K562 (cell line): ENCODE measurements at regions not wholly inside any gene's neighbourhood (a gene's known extent, or its start where the extent isn't known, plus 50 kb on each side); places are given as distances from the start of the nearest gene placed in this dataset.

Source experiments
- ATAC-seq: fragments of 200-7000 bp; cut with Tn5 transposase; 3 replicates; pipeline ENCODE4 v1.9.1; 2020; ENCODE audit warnings: moderate library complexity
- BruUV-seq: library from RNA; stranded (reverse); fragments of 400-500 nt; replicated peaks from 2 replicates; lab custom pipeline; 2021; lab: Mats Ljungman, UMichigan
- CTCF ChIA-PET: fragments of 300-600 bp; formaldehyde crosslinking; extraction: SDS; loops from one replicate; lab custom pipeline; 2021; ENCODE audit warnings: low intra/inter-chr PET ratio; lab: Yijun Ruan, JAX
- POLR2A ChIA-PET: fragments of 300-600, 350-650 bp; sonication (Branson Sonifier 250); formaldehyde crosslinking; extraction: SDS; loops from one replicate; lab custom pipeline; 2021; ENCODE audit warnings: antibody characterized with exemption, inconsistent platforms; lab: Yijun Ruan, JAX
- DNase-seq, 4 experiments: peaks; one replicate each; pipeline versions ENCODE4 v3.0.0 to v3.0.0-alpha.2; 2011 to 2018; ENCODE audit warnings: low spot score in 3 of 4, mixed read lengths in 3 of 4; ENCODE audit errors: extremely low read depth in 1 of 4
- FAIRE-seq: peaks from 2 replicates; lab custom pipeline; 2011; peaks lifted over from hg19 to GRCh38; lab: Jason Lieb, UNC
- H2AFZ ChIP-seq: 2 replicates; pipeline ENCODE4 v1.6.0; 2011; ENCODE audit warnings: low read depth, low read length, control low read depth, inconsistent platforms
- H3K27ac ChIP-seq: fragments of 200-600 bp; 3 replicates; pipeline ENCODE4 v1.8.0; 2011; ENCODE audit warnings: low read depth, mild to moderate bottlenecking, control low read depth, inconsistent platforms, low read length, moderate library complexity, mixed read lengths; ENCODE audit errors: extremely low read depth
- H3K27me3 ChIP-seq, 2 experiments: fragments of 300-600 bp in 1 of 2; 2 replicates in 1 of 2; 3 replicates in 1 of 2; pipeline versions ENCODE4 v1.6.0 to v1.8.0; 2011; ENCODE audit warnings: inconsistent platforms in 2 of 2, low read length in 2 of 2, mild to moderate bottlenecking in 1 of 2, mixed read lengths in 1 of 2, moderate library complexity in 1 of 2; ENCODE audit not compliant: control insufficient read depth in 2 of 2, insufficient read depth in 2 of 2
- H3K36me3 ChIP-seq: fragments of 300-600 bp; 3 replicates; pipeline ENCODE4 v1.8.0; 2011; ENCODE audit warnings: mild to moderate bottlenecking, low read length, inconsistent platforms; ENCODE audit not compliant: control insufficient read depth, insufficient read depth
- H3K4me1 ChIP-seq, 2 experiments: fragments of 200-600 bp in 1 of 2; replicated peaks in 1 of 2; 2 replicates in 1 of 2; 3 replicates in 1 of 2; pipeline versions ENCODE4 v1.5.1 to v1.8.0; 2011; ENCODE audit warnings: inconsistent platforms in 2 of 2, low read length in 2 of 2, mild to moderate bottlenecking in 1 of 2, mixed read lengths in 1 of 2, moderate library complexity in 1 of 2; ENCODE audit not compliant: control insufficient read depth in 2 of 2, insufficient read depth in 2 of 2
- H3K4me2 ChIP-seq: 2 replicates; pipeline ENCODE4 v1.6.1; 2011; ENCODE audit warnings: low read length, control low read depth, inconsistent platforms, mixed read lengths; ENCODE audit not compliant: insufficient read depth
- H3K4me3 ChIP-seq: fragments of 200-600 bp; sonication (generic), shearing (Covaris generic); 2 replicates; pipeline ENCODE4 v1.5.1; 2016; ENCODE audit warnings: control low read depth, inconsistent platforms
- H3K79me2 ChIP-seq: fragments of 200-600 bp; 3 replicates; pipeline ENCODE4 v1.8.0; 2011; ENCODE audit warnings: low read length, inconsistent platforms; ENCODE audit not compliant: control insufficient read depth, insufficient read depth
- H3K9ac ChIP-seq, 2 experiments: 2 replicates each; pipeline versions ENCODE4 v1.6.0 to v1.6.1; 2011; ENCODE audit warnings: low read depth in 2 of 2, low read length in 2 of 2, control low read depth in 1 of 2, inconsistent platforms in 1 of 2, mild to moderate bottlenecking in 1 of 2, mixed read lengths in 1 of 2; ENCODE audit not compliant: insufficient read depth in 1 of 2
- H3K9me1 ChIP-seq: one replicate; pipeline ENCODE4 v1.6.0; 2011; ENCODE audit warnings: inconsistent platforms, mild to moderate bottlenecking, low read length, moderate library complexity; ENCODE audit not compliant: control insufficient read depth, insufficient read depth
- H3K9me3 ChIP-seq: replicated peaks from 2 replicates; pipeline ENCODE4 v1.5.1; 2011; ENCODE audit warnings: low read depth, low read length, inconsistent platforms; ENCODE audit not compliant: control insufficient read depth, insufficient read depth
- H4K20me1 ChIP-seq: replicated peaks from 2 replicates; pipeline ENCODE4 v1.6.1; 2011; ENCODE audit warnings: low read length, inconsistent platforms, mixed read lengths; ENCODE audit not compliant: control insufficient read depth, insufficient read depth
- AFF4 ChIP-seq: sonication (generic); formaldehyde crosslinking; IDR thresholded peaks from 2 replicates; pipeline ENCODE4 v1.8.0; 2023; ENCODE audit warnings: mild to moderate bottlenecking, missing genetic modification reagents
- ARID2 ChIP-seq: fragments of 450-650 bp; IDR thresholded peaks from 2 replicates; pipeline ENCODE4 v1.6.1; 2017; ENCODE audit warnings: antibody characterized with exemption, mild to moderate bottlenecking
- ATF7 ChIP-seq: fragments of 450-650 bp; IDR thresholded peaks from 2 replicates; pipeline ENCODE4 v1.7.1; 2014; ENCODE audit warnings: mild to moderate bottlenecking, moderate library complexity
- CBX8 ChIP-seq: fragments of 200-600 bp; sonication (generic); IDR thresholded peaks from 2 replicates; pipeline ENCODE4 v1.6.1; 2012; ENCODE audit warnings: borderline replicate concordance, mixed run types, low read depth, mild to moderate bottlenecking, moderate library complexity, mixed read lengths, low read length, control low read depth, inconsistent platforms; ENCODE audit not compliant: poor library complexity, severe bottlenecking; ENCODE audit errors: extremely low read depth
- ELK3 ChIP-seq: fragments of 450-650 bp; formaldehyde crosslinking; IDR thresholded peaks from 2 replicates; pipeline ENCODE4 v1.4.0; 2020; ENCODE audit warnings: mild to moderate bottlenecking
- ETS2 ChIP-seq: IDR thresholded peaks from 2 replicates; pipeline ENCODE4 v1.6.1; 2016; ENCODE audit warnings: borderline replicate concordance, missing genetic modification characterization, mild to moderate bottlenecking, moderate library complexity, missing compliant biosample characterization; ENCODE audit not compliant: poor library complexity, severe bottlenecking
- EZH2 ChIP-seq: IDR thresholded peaks from 2 replicates; pipeline ENCODE4 v1.6.1; 2012; ENCODE audit warnings: low read depth, mild to moderate bottlenecking, inconsistent platforms, low read length, borderline replicate concordance
- MCM5 ChIP-seq: fragments of 450-650 bp; IDR thresholded peaks from 2 replicates; pipeline ENCODE4 v1.6.1; 2016; ENCODE audit warnings: low read depth
- MXI1 ChIP-seq: IDR thresholded peaks from 2 replicates; pipeline ENCODE4 v1.6.1; 2011; ENCODE audit warnings: low read depth, mild to moderate bottlenecking, improper control_type of control experiment, low read length
- POU5F1 ChIP-seq: fragments of 150-350 bp; IDR thresholded peaks from 2 replicates; pipeline ENCODE4 v1.6.1; 2014; ENCODE audit warnings: borderline replicate concordance, low read length, low read depth, mild to moderate bottlenecking; ENCODE audit not compliant: partially characterized antibody
- ZNF347 ChIP-seq: fragments of 450-650 bp; formaldehyde crosslinking; IDR thresholded peaks from 2 replicates; pipeline ENCODE4 v1.4.0; 2020; ENCODE audit warnings: low read depth, mild to moderate bottlenecking, moderate library complexity
- WGBS: fragments of 100-300 bp; shearing (Covaris generic); methylation state at CpG from one replicate; pipeline ENCODE4 v1.1.6; 2016; ENCODE audit warnings: low coverage, mixed read lengths; ENCODE audit not compliant: insufficient coverage; ENCODE audit errors: missing lambda C conversion rate; 5-methylcytosine and 5-hydroxymethylcytosine counted together
- in situ Hi-C: fragments of 300-500 bp; cut with MboI; formaldehyde crosslinking; loops from 4 replicates; pipeline ENCODE4 v1.15.0; 2018; ENCODE audit warnings: inconsistent platforms, mixed read lengths
- intact Hi-C: fragments of 100-400 bp; cut with micrococcal nuclease; formaldehyde crosslinking; loops from 2 replicates; pipeline ENCODE4 v1.14.2; 2022
- TF ChIP-seq, protein P1 (sequence below): sonication (generic); formaldehyde crosslinking; IDR thresholded peaks from 2 replicates; pipeline ENCODE4 v1.8.1; 2023; ENCODE audit warnings: mild to moderate bottlenecking, missing genetic modification reagents
- TF ChIP-seq, protein P2 (sequence below): fragments of 450-650 bp; IDR thresholded peaks from 2 replicates; pipeline ENCODE4 v1.6.1; 2016; ENCODE audit warnings: borderline replicate concordance
- TF ChIP-seq, protein P3 (sequence below): fragments of 250-450 bp; sonication (Bioruptor Pico); IDR thresholded peaks from 2 replicates; pipeline ENCODE4 v1.8.0; 2021; ENCODE audit warnings: moderate library complexity, mild to moderate bottlenecking, inconsistent platforms

DNA sequence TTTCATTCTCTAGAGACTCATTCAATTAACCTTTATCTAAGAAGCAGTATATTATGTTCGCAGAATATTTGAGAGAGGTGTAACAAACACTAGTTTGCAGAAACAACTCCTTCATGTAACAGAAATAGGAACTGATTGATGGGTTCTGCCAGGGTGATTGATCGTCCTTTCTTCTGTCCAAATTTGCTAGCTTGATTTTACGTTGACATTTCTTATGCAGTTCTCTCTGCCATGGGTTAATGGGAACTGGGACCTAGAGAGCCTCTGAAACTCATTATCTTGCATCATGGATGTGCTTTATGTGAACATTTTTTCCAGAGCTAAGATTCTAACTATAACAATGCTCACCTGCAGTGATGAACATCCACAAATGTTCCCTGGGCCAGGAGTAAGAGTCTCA is 107.0 kb downstream of the SLC24A2 start:
- Histone ChIP-seq H3K9ac (no peak overlapping the region), H3K27me3 (no peaks in the 10 kb centered on the region), H2AFZ (no peak overlapping the region), H3K27ac (no peak overlapping the region), H3K9me3 (no peaks in the 10 kb centered on the region; the same call in 1 of the 2 replicates), H3K79me2 (no peaks in the 10 kb centered on the region), H4K20me1 (no peaks in the 10 kb centered on the region), H3K4me1 (peaks cover 0 to 5% of the 10 kb centered on the region in 2 experiments; a peak in 2 of 5 replicates), H3K36me3 (no peaks in the 10 kb centered on the region), H3K4me2 (no peak overlapping the region), H3K9me1 (no peaks in the 10 kb centered on the region), H3K4me3 (no peak overlapping the region)
- DNase-seq (no peak), FAIRE-seq (no peak), ATAC-seq (no peak)
- POLR2A ChIA-PET: no interaction called here
- no TSS peak for BruUV-seq
- in situ Hi-C loops (no loop called here), intact Hi-C loops (no loop called here)
- 31% methylated on average over 3 of the region's 3 CpGs for WGBS
- CTCF ChIA-PET: no interaction called here
- no peak for TF ChIP-seq ARID2
- TF ChIP-seq CBX8: no peak
- no peak for TF ChIP-seq ZNF347 (CRISPR knock-in tag)
- TF ChIP-seq, protein P1, sequence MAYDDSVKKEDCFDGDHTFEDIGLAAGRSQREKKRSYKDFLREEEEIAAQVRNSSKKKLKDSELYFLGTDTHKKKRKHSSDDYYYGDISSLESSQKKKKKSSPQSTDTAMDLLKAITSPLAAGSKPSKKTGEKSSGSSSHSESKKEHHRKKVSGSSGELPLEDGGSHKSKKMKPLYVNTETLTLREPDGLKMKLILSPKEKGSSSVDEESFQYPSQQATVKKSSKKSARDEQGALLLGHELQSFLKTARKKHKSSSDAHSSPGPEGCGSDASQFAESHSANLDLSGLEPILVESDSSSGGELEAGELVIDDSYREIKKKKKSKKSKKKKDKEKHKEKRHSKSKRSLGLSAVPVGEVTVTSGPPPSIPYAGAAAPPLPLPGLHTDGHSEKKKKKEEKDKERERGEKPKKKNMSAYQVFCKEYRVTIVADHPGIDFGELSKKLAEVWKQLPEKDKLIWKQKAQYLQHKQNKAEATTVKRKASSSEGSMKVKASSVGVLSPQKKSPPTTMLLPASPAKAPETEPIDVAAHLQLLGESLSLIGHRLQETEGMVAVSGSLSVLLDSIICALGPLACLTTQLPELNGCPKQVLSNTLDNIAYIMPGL (CRISPR knock-in tag): no peak
- TF ChIP-seq, protein P2, sequence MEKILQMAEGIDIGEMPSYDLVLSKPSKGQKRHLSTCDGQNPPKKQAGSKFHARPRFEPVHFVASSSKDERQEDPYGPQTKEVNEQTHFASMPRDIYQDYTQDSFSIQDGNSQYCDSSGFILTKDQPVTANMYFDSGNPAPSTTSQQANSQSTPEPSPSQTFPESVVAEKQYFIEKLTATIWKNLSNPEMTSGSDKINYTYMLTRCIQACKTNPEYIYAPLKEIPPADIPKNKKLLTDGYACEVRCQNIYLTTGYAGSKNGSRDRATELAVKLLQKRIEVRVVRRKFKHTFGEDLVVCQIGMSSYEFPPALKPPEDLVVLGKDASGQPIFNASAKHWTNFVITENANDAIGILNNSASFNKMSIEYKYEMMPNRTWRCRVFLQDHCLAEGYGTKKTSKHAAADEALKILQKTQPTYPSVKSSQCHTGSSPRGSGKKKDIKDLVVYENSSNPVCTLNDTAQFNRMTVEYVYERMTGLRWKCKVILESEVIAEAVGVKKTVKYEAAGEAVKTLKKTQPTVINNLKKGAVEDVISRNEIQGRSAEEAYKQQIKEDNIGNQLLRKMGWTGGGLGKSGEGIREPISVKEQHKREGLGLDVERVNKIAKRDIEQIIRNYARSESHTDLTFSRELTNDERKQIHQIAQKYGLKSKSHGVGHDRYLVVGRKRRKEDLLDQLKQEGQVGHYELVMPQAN: no peak
- no peak for TF ChIP-seq ELK3 (CRISPR knock-in tag)
- no peak for TF ChIP-seq ATF7
- TF ChIP-seq, protein P3, sequence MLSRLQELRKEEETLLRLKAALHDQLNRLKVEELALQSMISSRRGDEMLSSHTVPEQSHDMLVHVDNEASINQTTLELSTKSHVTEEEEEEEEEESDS: no peak
- TF ChIP-seq ETS2 (tag): no peak
- no peak for TF ChIP-seq EZH2
- no peak for TF ChIP-seq POU5F1
- no peak for TF ChIP-seq MCM5
- no peak for TF ChIP-seq MXI1
- TF ChIP-seq AFF4 (CRISPR knock-in tag): no peak
